ENCODE measurements at regions not wholly inside any gene's neighbourhood (a gene's known extent, or its start where the extent isn't known, plus 50 kb on each side); places are given as distances from the start of the nearest gene placed in this dataset.
"Not testable (repeated sequence)": the region's sequence is repeated elsewhere in the genome, so short reads cannot be mapped to it uniquely, and the experiment has no call there.

DNA sequence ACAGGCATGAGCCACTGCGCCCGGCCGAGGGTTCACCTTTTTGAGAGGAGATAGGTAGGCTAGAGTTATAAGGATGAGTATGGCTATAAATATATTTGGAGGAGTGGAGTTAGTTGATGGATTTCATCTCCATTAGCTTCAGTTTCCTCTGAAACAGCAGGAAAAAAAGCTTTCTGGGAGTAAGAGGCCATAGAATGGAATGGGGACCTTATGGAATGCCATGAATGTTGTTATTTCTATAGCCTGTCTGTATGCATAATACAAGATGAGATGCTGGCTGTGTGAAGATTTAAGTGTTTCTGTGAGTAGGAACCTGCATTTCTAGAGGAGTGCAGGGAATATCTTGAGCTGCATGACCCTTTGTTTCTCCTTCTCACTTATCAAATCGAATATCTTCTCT, 114.9 kb upstream of the ARX start:
- DNase-seq: no peak

DNA sequence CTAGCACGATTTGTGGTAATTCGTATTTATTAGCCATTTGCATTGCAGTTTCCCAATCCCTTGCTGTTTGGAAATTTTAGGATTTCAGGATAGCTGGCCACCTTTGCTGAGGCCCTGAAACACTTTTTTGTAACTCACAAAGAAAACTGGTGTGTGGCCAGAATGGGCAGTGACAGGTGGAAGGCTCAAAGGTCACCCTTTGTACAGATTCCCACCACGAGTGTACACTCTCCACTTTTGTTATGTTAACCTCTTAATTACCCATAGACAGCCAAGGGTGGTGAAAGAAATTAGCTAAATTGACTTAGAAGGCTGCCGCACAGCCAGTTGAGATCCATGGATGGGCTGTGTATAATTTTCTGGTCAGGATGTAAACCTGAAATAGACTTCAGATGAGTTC, 109.7 kb upstream of the ARX start:
- no peak for DNase-seq

DNA sequence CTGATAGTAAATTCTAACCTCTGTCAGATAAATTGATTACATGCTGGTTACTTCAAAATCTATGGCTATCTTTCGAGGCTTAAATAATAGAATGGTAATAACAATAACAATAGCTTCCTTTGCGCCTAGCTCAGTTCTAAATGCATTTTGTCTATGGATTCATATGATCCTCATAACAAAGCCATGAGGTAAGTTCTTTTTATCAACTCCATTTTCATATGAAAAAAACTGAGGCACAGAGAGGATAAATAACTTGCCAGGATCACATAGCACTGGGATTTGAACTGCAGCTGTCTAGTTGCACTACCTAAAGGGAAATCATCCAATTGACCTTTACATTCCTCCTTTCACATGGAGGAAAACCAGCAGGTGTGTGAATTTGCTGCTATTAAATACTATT, 108.6 kb upstream of the ARX start:
- DNase-seq: no peak

DNA sequence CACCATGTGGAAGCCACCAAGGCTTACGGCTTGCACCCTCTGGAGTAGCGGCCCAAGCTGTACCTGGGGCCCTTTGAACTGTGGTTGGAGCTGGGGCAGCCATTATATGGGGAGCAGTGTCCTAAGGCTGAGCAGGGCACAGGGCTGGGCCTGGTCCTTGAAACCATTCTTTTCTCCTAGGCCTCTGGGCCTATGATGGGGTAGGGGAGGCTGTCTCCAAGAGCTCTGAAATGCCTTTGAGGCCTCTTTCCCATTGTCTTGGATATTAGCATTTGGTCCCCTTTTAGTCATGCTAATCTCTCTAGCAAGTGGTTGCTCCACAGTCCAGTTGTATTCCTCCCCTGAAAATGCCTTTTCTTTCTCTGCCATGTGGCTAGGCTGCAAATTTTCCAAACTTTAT, 96.4 kb upstream of the ARX start:
- DNase-seq: no peak

DNA sequence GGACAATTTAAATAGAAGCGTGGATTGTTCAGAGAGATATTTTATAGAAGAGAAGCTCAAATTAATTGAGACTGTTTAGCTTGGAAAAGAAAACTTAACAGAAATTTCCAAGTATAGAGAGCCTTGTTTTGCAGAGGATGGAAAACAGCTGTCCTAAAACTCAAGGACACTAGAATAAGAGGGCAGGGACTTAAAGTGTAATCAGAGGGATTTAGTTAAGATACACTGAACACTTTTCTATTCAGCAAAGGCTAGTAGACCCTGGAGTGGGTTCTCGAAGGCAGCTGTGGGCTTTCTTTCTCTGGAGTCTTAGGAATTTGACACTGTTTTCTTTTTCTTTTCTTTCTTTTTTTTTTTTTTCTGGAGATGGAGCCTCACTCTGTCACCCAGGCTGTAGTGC, 92.7 kb upstream of the ARX start:
- DNase-seq: no peak

DNA sequence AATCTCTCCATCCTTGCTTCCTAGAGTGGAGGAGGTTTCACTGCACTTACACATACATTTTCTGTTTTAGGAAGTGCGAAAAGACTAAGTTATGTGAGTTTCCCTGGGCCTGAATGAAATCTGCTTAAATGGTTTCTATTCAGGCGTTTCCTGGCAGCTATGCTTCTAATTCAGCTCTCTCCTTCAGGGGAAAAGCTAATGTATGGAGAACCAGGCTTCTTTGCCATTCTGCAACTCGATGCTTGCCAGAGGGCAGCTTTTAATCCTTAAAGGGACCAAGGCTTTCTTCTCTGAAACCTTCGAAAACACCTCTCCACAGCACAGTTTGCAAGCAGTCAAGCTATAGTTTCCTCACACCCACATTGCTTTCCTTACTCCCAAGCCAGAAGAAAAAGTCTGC, 89.5 kb upstream of the ARX start:
- no peak for DNase-seq

DNA sequence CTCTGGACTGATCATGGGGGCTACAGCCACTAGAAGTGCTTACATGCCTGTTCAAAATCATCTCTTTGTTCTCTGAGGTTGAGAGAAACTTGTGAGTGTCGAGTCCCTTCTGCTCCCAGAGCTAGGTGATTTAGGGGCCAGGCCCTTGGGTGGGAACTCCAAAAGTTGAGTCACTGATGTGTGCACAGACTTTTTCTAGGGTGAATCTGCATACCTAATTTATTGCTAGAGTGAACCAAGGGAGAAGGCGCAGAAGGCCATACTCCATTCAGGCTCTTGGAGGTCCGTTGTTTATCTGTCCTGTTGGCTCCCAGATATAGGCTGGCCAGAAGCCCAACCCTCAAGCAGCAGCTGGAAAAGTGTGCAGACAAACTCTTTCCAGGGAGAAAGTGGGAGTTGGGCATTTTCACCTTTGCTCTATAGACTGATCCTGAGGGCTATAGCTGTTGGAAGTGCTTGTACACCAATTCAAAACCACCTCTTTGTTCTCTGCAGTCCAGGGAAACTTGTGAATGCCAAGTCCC, 80.8 kb upstream of the ARX start:
- DNase-seq: no peak

DNA sequence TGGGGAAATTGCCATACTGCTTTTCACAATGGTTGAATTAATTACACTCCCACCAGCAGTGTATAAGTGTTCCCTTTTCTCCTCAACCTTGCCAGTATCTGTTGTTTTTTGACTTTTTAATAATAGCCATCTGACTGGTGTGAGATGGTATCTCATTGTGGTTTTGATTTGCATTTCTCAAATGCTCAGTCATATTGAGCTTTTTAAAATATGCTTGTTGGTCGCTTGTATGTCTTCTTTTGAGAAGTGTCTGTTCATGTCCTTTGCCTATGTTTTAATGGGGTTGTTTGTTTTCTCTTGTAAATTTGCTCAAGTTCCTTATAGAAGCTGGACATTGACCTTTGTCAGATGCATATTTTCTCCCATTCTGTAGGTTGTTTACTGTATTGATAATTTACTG, 75.4 kb upstream of the ARX start:
- not testable (repeated sequence) for DNase-seq

DNA sequence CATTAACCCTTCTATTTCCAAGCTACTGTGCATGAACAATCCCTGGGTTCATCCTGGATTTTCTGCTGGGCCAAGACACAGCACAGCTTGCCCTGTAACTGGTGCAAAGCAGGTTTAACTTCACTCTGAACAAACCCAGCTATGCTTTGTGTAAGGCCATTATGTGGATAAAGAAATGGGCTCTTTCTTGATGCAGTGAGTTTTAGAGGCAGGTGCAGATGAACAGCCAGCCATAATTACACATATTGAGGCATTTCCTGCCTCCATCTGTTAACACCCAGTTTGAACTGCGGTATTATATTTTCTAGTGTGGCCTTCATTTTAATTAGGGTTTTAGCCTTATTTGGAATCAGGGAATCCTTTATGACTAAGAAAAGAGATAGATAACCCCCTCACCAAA, 68.7 kb upstream of the ARX start:
- no peak for DNase-seq

DNA sequence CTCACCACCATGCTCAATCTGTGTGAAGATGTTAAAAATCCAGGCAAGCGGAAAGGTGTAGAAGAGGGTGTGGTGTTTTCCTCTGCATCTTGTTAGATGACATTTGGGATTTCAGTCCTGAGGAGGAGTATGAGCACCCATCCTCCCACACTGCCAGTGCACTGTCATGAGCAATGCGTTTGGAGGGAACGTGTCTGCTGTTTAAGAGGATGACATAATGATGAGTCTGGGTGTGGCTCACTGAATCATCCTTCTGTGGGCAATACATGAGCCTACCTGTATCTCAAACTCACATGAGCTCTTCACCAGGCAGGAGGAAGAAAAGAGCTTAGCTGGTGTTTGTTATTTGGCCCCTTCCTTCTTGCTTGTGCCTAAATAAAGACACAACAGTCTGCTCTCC, 67.9 kb upstream of the ARX start:
- no peak for DNase-seq

DNA sequence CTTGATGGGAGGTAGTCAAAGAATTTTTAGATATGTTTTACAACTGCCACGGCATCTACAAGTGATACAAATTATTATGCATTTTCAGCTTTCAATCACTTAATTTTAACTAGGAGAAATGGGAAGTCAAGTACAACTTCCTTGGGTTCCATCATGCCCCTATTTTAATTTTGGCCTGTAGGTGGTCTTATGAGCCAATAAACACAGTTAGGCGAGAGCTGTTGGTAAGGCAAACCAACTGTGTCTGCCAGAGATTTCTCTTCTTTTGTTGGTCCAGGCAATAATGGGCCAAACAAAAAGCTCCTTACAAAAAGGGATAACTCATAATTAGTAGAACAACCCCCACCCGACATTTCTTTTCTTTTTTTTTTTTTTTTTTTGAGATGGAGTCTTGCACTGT, 63.3 kb upstream of the ARX start:
- no peak for DNase-seq

DNA sequence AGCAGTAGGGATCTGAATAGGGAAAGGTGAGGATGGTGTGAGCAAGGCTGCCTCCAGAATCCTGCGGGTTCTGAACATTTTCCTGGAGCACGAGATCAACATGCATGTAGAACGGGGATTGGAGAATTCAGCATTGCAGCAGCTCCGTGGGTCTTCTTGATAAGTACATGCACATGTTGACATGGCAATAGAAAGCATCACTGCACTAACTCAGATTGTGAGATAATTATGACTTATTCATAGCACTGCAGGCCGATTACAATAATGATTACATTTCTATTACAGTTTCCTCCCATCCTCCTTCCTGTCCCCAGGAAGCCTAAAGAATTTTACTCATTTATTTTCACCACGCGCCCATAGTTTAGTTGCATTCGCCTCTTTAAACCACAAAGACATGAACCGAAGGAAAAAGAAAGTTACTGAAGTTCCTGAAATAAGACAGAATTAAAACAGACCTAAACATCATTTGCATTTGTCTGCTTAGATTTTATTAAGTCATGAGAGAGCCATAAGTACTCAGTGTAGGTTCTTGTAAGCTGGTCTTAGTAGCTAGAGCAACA, 61.3 kb upstream of the ARX start:
- no peak for DNase-seq

DNA sequence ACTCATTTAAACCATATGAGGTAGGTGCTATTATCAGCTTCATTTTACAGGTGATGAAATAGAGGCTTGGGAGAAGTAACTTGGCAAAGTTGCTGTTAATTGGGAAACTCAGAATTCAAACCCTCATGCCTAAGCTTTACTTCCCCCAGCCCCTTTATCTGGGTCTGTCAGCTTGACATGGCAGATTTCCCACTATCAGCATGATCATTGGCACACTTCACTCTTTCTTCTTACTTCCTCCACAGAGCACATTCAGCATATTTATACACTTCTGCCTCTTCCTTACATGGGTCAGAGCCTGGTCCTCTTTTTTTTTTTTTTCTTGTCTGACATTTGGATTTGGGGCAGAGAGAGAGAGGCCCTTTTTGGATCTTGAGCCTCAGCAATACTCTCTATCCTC, 56.5 kb upstream of the ARX start:
- DNase-seq: no peak

DNA sequence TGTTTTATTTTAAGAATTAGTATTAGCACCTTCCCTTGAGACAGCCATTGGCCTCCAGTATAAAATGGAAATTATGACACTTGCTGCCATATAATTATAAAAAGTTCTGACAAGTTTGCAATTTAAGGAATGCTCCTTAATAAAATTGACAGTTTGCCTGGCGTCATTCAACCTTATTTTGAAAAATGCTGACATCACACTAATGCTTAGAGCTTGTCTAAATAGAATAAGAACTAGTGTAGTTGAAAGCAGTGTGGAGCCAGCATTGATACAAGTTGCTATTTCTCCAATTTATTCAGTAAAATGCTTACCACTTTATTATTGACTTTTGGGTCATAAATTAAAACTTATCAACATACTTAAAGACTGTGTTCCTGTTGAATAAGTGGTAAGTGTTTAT, 54.3 kb upstream of the ARX start:
- DNase-seq: no peak

DNA sequence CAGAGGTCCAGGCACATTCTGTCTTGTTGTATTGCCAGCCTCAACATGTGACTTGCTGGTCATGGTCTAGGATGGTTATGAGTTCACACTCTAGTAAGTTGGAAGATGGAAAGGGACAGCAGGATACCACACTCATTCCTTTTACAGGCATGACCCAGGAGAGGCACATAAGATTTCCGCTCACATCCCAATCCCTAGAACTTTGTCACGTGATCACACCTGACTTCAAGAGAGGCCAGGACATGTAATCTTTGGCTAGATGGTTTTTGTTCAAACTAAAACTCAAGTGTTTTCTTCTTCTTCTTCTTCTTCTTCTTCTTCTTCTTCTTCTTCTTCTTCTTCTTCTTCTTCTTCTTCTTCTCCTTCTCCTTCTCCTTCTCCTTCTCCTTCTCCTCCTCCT, 53.4 kb upstream of the ARX start:
- DNase-seq: no peak

DNA sequence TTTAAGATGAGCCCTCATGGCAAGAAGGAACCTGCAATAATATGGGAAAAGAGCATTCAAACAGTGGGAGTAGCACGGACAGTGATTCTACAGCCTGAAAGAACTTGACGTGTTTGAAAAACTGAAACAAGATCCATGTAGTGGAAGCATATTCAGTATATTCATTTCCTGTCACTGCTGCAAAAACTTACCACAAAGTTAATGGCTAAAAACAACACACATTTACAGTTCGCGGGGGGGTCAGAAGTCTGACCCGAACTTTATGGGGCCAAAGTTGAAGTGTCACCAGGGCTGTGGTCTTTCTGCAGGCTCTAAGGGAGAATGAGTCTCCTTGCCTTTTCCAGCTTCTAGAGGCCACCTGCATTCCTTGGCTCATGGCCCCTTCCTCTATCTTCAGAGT, 52.6 kb upstream of the ARX start:
- no peak for DNase-seq

DNA sequence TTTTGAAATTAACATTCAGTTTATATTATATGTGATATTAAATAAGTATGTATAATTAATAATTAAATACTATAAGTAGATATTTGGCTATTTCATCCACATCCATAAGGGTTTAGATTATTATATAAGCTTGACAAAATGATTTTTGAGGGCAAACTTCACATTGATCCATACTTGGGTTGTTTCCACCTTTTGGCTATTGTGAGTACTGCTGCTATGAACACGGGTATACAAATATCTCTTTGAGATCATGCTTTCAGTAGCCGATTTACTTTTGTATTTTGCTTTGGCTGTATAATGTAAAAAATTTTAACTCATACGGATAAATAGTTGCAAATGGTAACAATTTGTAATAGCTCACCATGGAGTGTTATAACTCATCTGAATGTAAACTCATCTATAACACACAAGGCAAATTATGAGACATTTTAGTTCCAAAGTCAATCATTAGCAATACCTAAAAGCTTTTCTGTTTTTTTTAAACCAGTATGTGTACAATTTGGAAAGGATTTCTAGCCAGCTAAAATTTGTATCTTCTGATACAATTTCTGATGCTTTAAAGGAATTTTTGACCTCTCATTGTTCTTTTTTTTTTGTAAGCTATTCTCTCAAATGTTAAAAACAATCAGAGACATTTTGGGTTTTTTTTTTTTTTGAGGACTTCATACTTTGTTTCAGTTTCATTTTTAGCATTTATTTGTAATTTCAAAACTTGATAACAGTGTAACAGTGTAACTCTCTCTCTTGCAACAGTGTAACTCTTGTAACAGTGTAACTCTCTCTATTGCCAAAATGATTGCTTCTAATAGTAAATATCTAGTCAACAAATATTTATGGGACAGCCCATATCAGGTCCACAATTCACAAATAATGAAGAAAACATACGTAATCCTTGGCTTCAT, 51.8 kb upstream of the ARX start:
- DNase-seq: no peak

DNA sequence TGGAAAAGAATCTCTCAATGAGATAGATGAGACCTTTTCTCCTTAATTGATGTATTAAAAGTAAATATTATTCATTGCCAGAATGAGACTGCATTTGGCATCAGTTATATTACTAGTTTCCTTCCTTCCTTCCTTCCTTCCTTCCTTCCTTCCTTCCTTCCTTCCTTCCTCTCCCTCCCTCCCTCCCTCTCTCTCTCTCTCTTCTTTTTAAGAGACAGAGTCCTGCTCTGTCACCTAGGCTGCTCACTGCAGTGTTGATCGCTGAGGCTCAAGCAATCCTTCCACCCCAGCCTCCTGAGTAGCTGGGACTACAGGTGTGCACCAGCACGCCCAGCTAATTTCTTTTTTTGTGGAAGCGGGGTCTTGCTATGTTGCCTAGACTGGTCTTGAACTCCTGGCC, 50.4 kb upstream of the ARX start:
- DNase-seq: no peak

All from CD4-positive, alpha-beta T cell treated with Interleukin-17A for 4 hours (primary cell).